Calu3 (cell line): ENCODE measurements at regions not wholly inside any gene's neighbourhood (a gene's known extent, or its start where the extent isn't known, plus 50 kb on each side); places are given as distances from the start of the nearest gene placed in this dataset.

ENCODE experiments used
- BruUV-seq: library from RNA; stranded (reverse); fragments of 400-500 nt; replicated peaks from 2 replicates; lab custom pipeline; 2021; lab: Mats Ljungman, UMichigan
- CTCF ChIA-PET: fragments of 300-600 bp; sonication (Branson Sonifier 250); formaldehyde crosslinking; loops from one replicate; lab custom pipeline; 2022; ENCODE audit warnings: antibody characterized with exemption; lab: Charles Lee
- DNase-seq: peaks from one replicate; pipeline ENCODE4 v3.0.0; 2022
- H3K27ac Mint-ChIP-seq: one replicate; pipeline ENCODE4 v1.8.0; 2022; ENCODE audit warnings: mixed read lengths; ENCODE audit not compliant: unreplicated experiment
- H3K27me3 Mint-ChIP-seq: one replicate; pipeline ENCODE4 v1.8.0; 2022; ENCODE audit warnings: mixed read lengths; ENCODE audit not compliant: unreplicated experiment
- H3K36me3 Mint-ChIP-seq: one replicate; pipeline ENCODE4 v1.8.0; 2022; ENCODE audit warnings: mild to moderate bottlenecking, moderate library complexity, mixed read lengths; ENCODE audit not compliant: insufficient read depth, unreplicated experiment
- H3K4me1 Mint-ChIP-seq: one replicate; pipeline ENCODE4 v1.8.0; 2022; ENCODE audit warnings: mild to moderate bottlenecking, low read depth, mixed read lengths; ENCODE audit not compliant: unreplicated experiment
- H3K4me3 Mint-ChIP-seq: one replicate; pipeline ENCODE4 v1.8.0; 2022; ENCODE audit warnings: mild to moderate bottlenecking, low read depth, moderate library complexity, mixed read lengths; ENCODE audit not compliant: unreplicated experiment
- H3K9me3 Mint-ChIP-seq: one replicate; pipeline ENCODE4 v1.8.0; 2022; ENCODE audit warnings: low read depth, mixed read lengths; ENCODE audit not compliant: unreplicated experiment
- CTCF ChIP-seq: fragments of 200-600 bp; IDR thresholded peaks from one replicate; pipeline ENCODE4 v1.8.0; 2022; ENCODE audit warnings: antibody characterized with exemption; ENCODE audit not compliant: unreplicated experiment
- intact Hi-C: fragments of 100-400 bp; cut with micrococcal nuclease; formaldehyde crosslinking; loops from one replicate; pipeline ENCODE4 v1.10.0; 2022; ENCODE audit not compliant: unreplicated experiment

GRCh38 chr9:23314247-23314646, 511.8 kb downstream of the ELAVL2 start:
- intact Hi-C loops, result no loop called here
- Mint-ChIP-seq H3K27me3 (no peaks in the 10 kb centered on the region), H3K36me3 (no peaks in the 10 kb centered on the region), H3K4me1 (no peaks in the 10 kb centered on the region), H3K4me3 (no peak overlapping the region), H3K9me3 (peaks cover 2% of the 10 kb centered on the region), H3K27ac (no peak overlapping the region)
- CTCF ChIA-PET, result no interaction called here
- TF ChIP-seq CTCF, result no peak
- BruUV-seq, result no TSS peak
- no peak for DNase-seq

- Mint-ChIP-seq H3K4me3 (no peak overlapping the region), H3K36me3 (no peaks in the 10 kb centered on the region), H3K27ac (no peak overlapping the region), H3K9me3 (no peaks in the 10 kb centered on the region), H3K4me1 (no peaks in the 10 kb centered on the region), H3K27me3 (no peaks in the 10 kb centered on the region)
- DNase-seq, result no peak
- TF ChIP-seq CTCF, result no peak
- intact Hi-C loops, result no loop called here
- CTCF ChIA-PET, result no interaction called here
- no TSS peak for BruUV-seq
Observed at GRCh38 chr9:23319092-23319491, 506.9 kb downstream of the ELAVL2 start.

- CTCF ChIA-PET, result no interaction called here
- H3K36me3 Mint-ChIP-seq, result no peaks in the 10 kb centered on the region
- no peaks in the 10 kb centered on the region for H3K9me3 Mint-ChIP-seq
- no peak overlapping the region for H3K4me3 Mint-ChIP-seq
- no peak for DNase-seq
- H3K4me1 Mint-ChIP-seq, result no peaks in the 10 kb centered on the region
- no peak for TF ChIP-seq CTCF
- no TSS peak for BruUV-seq
- H3K27ac Mint-ChIP-seq, result no peak overlapping the region
- intact Hi-C loops, result no loop called here
- H3K27me3 Mint-ChIP-seq, result no peaks in the 10 kb centered on the region
Observed at GRCh38 chr9:23321049-23321448, 505.0 kb downstream of the ELAVL2 start.

- TF ChIP-seq CTCF, result no peak
- peak; percentile 1 for DNase-seq
- no peak overlapping the region for H3K4me3 Mint-ChIP-seq
- H3K9me3 Mint-ChIP-seq, result no peaks in the 10 kb centered on the region
- H3K27me3 Mint-ChIP-seq, result no peaks in the 10 kb centered on the region
- no TSS peak for BruUV-seq
- no peaks in the 10 kb centered on the region for H3K4me1 Mint-ChIP-seq
- H3K36me3 Mint-ChIP-seq, result no peaks in the 10 kb centered on the region
- intact Hi-C loops, result no loop called here
- no peak overlapping the region for H3K27ac Mint-ChIP-seq
- CTCF ChIA-PET, result no interaction called here
Observed at GRCh38 chr9:23322392-23322791, 503.6 kb downstream of the ELAVL2 start.
